Transverse colon (tissue), 3 donors: ENCODE measurements at regions not wholly inside any gene's neighbourhood (a gene's known extent, or its start where the extent isn't known, plus 50 kb on each side); places are given as distances from the start of the nearest gene placed in this dataset.

Experiments used
- CTCF ChIP-seq, 5 experiments: fragments of 200-600 bp in 3 of 5; fragments of 450-650 bp in 2 of 5; sonication (generic) in 3 of 5; IDR thresholded peaks; 1 replicate in 2 of 5; 2 replicates in 3 of 5; pipeline ENCODE4 v1.5.1; 2016 to 2017; ENCODE audit warnings: antibody characterized with exemption in 5 of 5, inconsistent platforms in 3 of 5, mild to moderate bottlenecking in 2 of 5, moderate library complexity in 1 of 5
- EP300 ChIP-seq: sonication (generic); formaldehyde crosslinking; IDR thresholded peaks from one replicate; pipeline ENCODE4 v1.6.1; 2017; ENCODE audit warnings: antibody characterized with exemption, low read depth

- no peak for TF ChIP-seq CTCF (IDR thresholded peaks at IDR 0.05)
- no peak for TF ChIP-seq EP300
These were observed 1331.3 kb downstream of the BRD1 start for GRCh38 chr22:48496226-48496845.
